ENCODE measurements at regions not wholly inside any gene's neighbourhood (a gene's known extent, or its start where the extent isn't known, plus 50 kb on each side); places are given as distances from the start of the nearest gene placed in this dataset.
A peak's percentile ranks its signal among the peaks of the same experiment; 100 is the strongest.

DNA sequence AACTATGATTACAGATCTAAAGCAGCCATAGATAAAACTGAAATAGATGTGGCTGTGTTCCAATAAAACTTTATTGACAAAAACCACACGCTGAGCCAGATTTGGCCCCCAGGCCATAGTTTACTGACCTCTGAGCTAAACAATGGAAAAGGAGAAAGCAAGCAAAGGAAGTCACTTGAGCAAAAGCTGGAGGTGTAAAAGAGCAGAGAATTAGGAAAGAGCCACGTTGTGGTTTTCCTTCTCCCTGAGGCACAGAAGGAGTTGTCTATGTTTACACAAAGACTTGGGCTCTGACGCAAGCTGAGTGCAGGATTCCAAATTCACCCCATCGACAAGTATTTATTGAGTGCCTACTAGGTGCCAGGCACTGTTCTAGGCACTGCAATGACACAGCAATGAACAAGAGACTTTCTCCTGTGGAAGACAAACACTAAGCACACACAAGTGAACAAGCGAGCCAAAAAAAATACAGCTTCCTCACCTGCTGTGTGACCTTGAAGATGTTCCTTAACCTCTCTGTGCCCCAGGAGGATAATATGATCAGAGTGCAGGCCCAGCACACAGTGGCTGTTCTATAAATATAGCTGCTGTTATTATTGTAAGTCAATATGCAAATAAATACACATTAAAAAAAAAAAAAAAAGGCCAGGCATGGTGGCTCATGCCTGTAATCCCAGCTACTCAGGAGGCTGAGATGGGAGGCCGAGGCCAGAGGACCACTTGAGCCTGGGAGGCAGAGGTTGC lies 75.4 kb upstream of the PTPN1 start (continued):
- TF ChIP-seq HDAC1 (IDR thresholded peaks at IDR 0.05) (peak in 1 of 2 experiments; percentile 62; a peak in 2 of 4 replicates), ZKSCAN1 (IDR thresholded peaks at IDR 0.05; ENCODE audit: low read depth, low read length) (peak; percentile 48; the same call in 1 of the 2 replicates), NR2C1 (IDR thresholded peaks at IDR 0.05) (0 out of 2 replicates have a peak, but pooled peaks have one; percentile 40), NR2C1 (tag; IDR thresholded peaks at IDR 0.05) (0 out of 2 replicates have a peak, but pooled peaks have one; percentile 21), ZNF696 (CRISPR knock-in tag; conservative IDR thresholded peaks at IDR 0.05) (no peak), CBFA2T3 (IDR thresholded peaks at IDR 0.05) (peak; percentile 63), SOX6 (IDR thresholded peaks at IDR 0.05) (peak; percentile 74), ZNF79 (CRISPR knock-in tag; IDR thresholded peaks at IDR 0.05; ENCODE audit: low read depth) (no peak), BCOR (IDR thresholded peaks at IDR 0.05) (peak; percentile 93), CEBPB (tag; IDR thresholded peaks at IDR 0.05) (peak; percentile 55), MEIS2 (IDR thresholded peaks at IDR 0.05; ENCODE audit: partially characterized antibody) (peak; percentile 12), ARNT (IDR thresholded peaks at IDR 0.05) (0 out of 4 replicates have a peak, but pooled peaks of 1 of the 2 experiments have one; percentile 21), U2AF1 (optimal IDR thresholded peaks at IDR 0.05; ENCODE audit: low read depth, low read length) (no peak), GATA2 (CRISPR knock-in tag; IDR thresholded peaks at IDR 0.05) (no peak), CBFB (CRISPR knock-in tag; IDR thresholded peaks at IDR 0.05) (peak; percentile 42; the same call in 1 of the 2 replicates), CHD4 (IDR thresholded peaks at IDR 0.05; ENCODE audit: insufficient read depth, insufficient replicate concordance, low read depth, low read length, poor library complexity, severe bottlenecking) (peak; percentile 77), LEF1 (IDR thresholded peaks at IDR 0.05) (0 out of 2 replicates have a peak, but pooled peaks have one; percentile 41), MCM2 (IDR thresholded peaks at IDR 0.05; ENCODE audit: low read depth) (no peak), NFIC (IDR thresholded peaks at IDR 0.05) (peak; percentile 72)
- TF ChIP-seq, protein P1, sequence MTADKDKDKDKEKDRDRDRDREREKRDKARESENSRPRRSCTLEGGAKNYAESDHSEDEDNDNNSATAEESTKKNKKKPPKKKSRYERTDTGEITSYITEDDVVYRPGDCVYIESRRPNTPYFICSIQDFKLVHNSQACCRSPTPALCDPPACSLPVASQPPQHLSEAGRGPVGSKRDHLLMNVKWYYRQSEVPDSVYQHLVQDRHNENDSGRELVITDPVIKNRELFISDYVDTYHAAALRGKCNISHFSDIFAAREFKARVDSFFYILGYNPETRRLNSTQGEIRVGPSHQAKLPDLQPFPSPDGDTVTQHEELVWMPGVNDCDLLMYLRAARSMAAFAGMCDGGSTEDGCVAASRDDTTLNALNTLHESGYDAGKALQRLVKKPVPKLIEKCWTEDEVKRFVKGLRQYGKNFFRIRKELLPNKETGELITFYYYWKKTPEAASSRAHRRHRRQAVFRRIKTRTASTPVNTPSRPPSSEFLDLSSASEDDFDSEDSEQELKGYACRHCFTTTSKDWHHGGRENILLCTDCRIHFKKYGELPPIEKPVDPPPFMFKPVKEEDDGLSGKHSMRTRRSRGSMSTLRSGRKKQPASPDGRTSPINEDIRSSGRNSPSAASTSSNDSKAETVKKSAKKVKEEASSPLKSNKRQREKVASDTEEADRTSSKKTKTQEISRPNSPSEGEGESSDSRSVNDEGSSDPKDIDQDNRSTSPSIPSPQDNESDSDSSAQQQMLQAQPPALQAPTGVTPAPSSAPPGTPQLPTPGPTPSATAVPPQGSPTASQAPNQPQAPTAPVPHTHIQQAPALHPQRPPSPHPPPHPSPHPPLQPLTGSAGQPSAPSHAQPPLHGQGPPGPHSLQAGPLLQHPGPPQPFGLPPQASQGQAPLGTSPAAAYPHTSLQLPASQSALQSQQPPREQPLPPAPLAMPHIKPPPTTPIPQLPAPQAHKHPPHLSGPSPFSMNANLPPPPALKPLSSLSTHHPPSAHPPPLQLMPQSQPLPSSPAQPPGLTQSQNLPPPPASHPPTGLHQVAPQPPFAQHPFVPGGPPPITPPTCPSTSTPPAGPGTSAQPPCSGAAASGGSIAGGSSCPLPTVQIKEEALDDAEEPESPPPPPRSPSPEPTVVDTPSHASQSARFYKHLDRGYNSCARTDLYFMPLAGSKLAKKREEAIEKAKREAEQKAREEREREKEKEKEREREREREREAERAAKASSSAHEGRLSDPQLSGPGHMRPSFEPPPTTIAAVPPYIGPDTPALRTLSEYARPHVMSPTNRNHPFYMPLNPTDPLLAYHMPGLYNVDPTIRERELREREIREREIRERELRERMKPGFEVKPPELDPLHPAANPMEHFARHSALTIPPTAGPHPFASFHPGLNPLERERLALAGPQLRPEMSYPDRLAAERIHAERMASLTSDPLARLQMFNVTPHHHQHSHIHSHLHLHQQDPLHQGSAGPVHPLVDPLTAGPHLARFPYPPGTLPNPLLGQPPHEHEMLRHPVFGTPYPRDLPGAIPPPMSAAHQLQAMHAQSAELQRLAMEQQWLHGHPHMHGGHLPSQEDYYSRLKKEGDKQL (CRISPR knock-in tag; IDR thresholded peaks at IDR 0.05; ENCODE audit: borderline replicate concordance) = no peak
- TF ChIP-seq, protein P2, sequence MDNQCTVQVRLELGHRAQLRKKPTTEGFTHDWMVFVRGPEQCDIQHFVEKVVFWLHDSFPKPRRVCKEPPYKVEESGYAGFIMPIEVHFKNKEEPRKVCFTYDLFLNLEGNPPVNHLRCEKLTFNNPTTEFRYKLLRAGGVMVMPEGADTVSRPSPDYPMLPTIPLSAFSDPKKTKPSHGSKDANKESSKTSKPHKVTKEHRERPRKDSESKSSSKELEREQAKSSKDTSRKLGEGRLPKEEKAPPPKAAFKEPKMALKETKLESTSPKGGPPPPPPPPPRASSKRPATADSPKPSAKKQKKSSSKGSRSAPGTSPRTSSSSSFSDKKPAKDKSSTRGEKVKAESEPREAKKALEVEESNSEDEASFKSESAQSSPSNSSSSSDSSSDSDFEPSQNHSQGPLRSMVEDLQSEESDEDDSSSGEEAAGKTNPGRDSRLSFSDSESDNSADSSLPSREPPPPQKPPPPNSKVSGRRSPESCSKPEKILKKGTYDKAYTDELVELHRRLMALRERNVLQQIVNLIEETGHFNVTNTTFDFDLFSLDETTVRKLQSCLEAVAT (IDR thresholded peaks at IDR 0.05) = peak in 1 of 2 experiments; percentile 41; a peak in 1 of 4 replicates
- TF ChIP-seq, protein P3, sequence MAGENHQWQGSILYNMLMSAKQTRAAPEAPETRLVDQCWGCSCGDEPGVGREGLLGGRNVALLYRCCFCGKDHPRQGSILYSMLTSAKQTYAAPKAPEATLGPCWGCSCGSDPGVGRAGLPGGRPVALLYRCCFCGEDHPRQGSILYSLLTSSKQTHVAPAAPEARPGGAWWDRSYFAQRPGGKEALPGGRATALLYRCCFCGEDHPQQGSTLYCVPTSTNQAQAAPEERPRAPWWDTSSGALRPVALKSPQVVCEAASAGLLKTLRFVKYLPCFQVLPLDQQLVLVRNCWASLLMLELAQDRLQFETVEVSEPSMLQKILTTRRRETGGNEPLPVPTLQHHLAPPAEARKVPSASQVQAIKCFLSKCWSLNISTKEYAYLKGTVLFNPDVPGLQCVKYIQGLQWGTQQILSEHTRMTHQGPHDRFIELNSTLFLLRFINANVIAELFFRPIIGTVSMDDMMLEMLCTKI (IDR thresholded peaks at IDR 0.05; ENCODE audit: partially characterized antibody) = no peak

Measured in K562 (cell line).